ENCODE measurements at regions not wholly inside any gene's neighbourhood (a gene's known extent, or its start where the extent isn't known, plus 50 kb on each side); places are given as distances from the start of the nearest gene placed in this dataset.

GRCh38 chr7:52311886-52312285, 723.5 kb upstream of the POM121L12 start:
- no peak for TF ChIP-seq CTCF (IDR thresholded peaks at IDR 0.05)
- TF ChIP-seq POLR2A (IDR thresholded peaks at IDR 0.05) = no peak

Data from thyroid gland (tissue), 4 donors.